T-cell (primary cell): ENCODE measurements at regions not wholly inside any gene's neighbourhood (a gene's known extent, or its start where the extent isn't known, plus 50 kb on each side); places are given as distances from the start of the nearest gene placed in this dataset.
"Not testable (repeated sequence)": the region's sequence is repeated elsewhere in the genome, so short reads cannot be mapped to it uniquely, and the experiment has no call there.

Source experiments
- ATAC-seq, 4 experiments: fragments of 200-7000 bp in 3 of 4; fragments of 150-1000 bp in 1 of 4; cut with Tn5 transposase; replicated peaks in 1 of 4; 1 replicate in 3 of 4; 2 replicates in 1 of 4; pipeline ENCODE4 v1.10.0; 2021; ENCODE audit warnings: moderate library complexity in 3 of 4, mild to moderate bottlenecking in 2 of 4, moderate number of reproducible peaks in 1 of 4
- CTCF ChIA-PET, 2 donors: fragments of 300-600 bp; sonication (Branson Sonifier 250); formaldehyde crosslinking; loops; one replicate each; lab custom pipeline; 2022; ENCODE audit warnings: antibody characterized with exemption in 2 of 2; lab: Charles Lee
- POLR2A ChIA-PET, 2 donors: fragments of 300-600 bp; sonication (Branson Sonifier 250); formaldehyde crosslinking; loops; one replicate each; lab custom pipeline; 2022; ENCODE audit warnings: antibody characterized with exemption in 2 of 2; lab: Charles Lee
- DNase-seq, 35 experiments: peaks; one replicate each; pipeline versions ENCODE4 v3.0.0 to v3.0.0-alpha.2; 2013 to 2023
- H3K27ac ChIP-seq: one replicate; pipeline ENCODE4 v1.5.1; 2013; ENCODE audit warnings: low read length
- H3K27me3 ChIP-seq, 2 experiments: replicated peaks in 1 of 2; 1 replicate in 1 of 2; 2 replicates in 1 of 2; pipeline versions ENCODE4 v1.6.1 to v1.7.0; 2013; ENCODE audit warnings: low read length in 1 of 2, mixed read lengths in 1 of 2; ENCODE audit not compliant: control insufficient read depth in 2 of 2, insufficient read depth in 2 of 2; ENCODE audit errors: extremely low read depth in 1 of 2
- H3K36me3 ChIP-seq, 2 donors: 1 replicate in 1 of 2; 2 replicates in 1 of 2; pipeline versions ENCODE4 v1.6.1 to v1.7.0; 2013; ENCODE audit warnings: low read length in 1 of 2; ENCODE audit not compliant: control insufficient read depth in 2 of 2, insufficient read depth in 1 of 2; ENCODE audit errors: extremely low read depth in 1 of 2
- H3K4me1 ChIP-seq, 2 experiments: 1 replicate in 1 of 2; 2 replicates in 1 of 2; pipeline versions ENCODE4 v1.6.1 to v1.7.0; 2013; ENCODE audit warnings: low read length in 2 of 2, mixed read lengths in 1 of 2; ENCODE audit not compliant: insufficient read depth in 2 of 2, control insufficient read depth in 1 of 2; ENCODE audit errors: extremely low read depth in 1 of 2
- H3K4me3 ChIP-seq, 2 donors: 1 replicate in 1 of 2; 2 replicates in 1 of 2; pipeline versions ENCODE4 v1.5.1 to v1.7.0; 2013; ENCODE audit warnings: mild to moderate bottlenecking in 2 of 2, low read length in 1 of 2, moderate library complexity in 1 of 2; ENCODE audit not compliant: control insufficient read depth in 1 of 2; ENCODE audit errors: extremely low read depth in 1 of 2
- H3K9me3 ChIP-seq: 2 replicates; pipeline ENCODE4 v1.7.0; 2013
- H3K27ac Mint-ChIP-seq, 2 donors: one replicate each; pipeline ENCODE4 v1.8.0; 2020 to 2021; ENCODE audit warnings: mild to moderate bottlenecking in 2 of 2, mixed read lengths in 2 of 2
- H3K27me3 Mint-ChIP-seq, 2 donors: one replicate each; pipeline ENCODE4 v1.8.0; 2021 to 2022; ENCODE audit warnings: mixed read lengths in 2 of 2
- H3K36me3 Mint-ChIP-seq: one replicate; pipeline ENCODE4 v1.8.0; 2021; ENCODE audit warnings: mixed read lengths
- H3K4me1 Mint-ChIP-seq, 3 donors: one replicate each; pipeline ENCODE4 v1.8.0; 2020 to 2022; ENCODE audit warnings: mixed read lengths in 3 of 3, mild to moderate bottlenecking in 1 of 3
- H3K4me3 Mint-ChIP-seq, 3 donors: one replicate each; pipeline ENCODE4 v1.8.0; 2020 to 2022; ENCODE audit warnings: mild to moderate bottlenecking in 3 of 3, mixed read lengths in 3 of 3, moderate library complexity in 3 of 3
- H3K9me3 Mint-ChIP-seq, 3 donors: one replicate each; pipeline ENCODE4 v1.8.0; 2020 to 2022; ENCODE audit warnings: mixed read lengths in 3 of 3
- WGBS: methylation state at CpG from one replicate; pipeline ENCODE4 v1.1.5; 2013; ENCODE audit warnings: missing lambda C conversion rate; ENCODE audit not compliant: insufficient coverage; 5-methylcytosine and 5-hydroxymethylcytosine counted together

GRCh38 chr3:152909180-152909883 is 74.4 kb downstream of the P2RY1 start:
- WGBS: no CpG with 5 or more reads among the region's 2 CpGs
- no peaks in the 10 kb centered on the region for H3K4me1 Mint-ChIP-seq
- ATAC-seq (no peak), DNase-seq (no peak)
- no peaks in the 10 kb centered on the region for H3K4me1 ChIP-seq
- CTCF ChIA-PET: interaction anchor here in 1 of 2 donors (0.6 kb wide), 1 partner anchor 1404 kb away, joined by 3 read pairs; no protein-coding TSS in a partner anchor
- H3K27me3 Mint-ChIP-seq: peaks cover 1 to 2% of the 10 kb centered on the region in 2 donors
- no peak overlapping the region for H3K27ac ChIP-seq
- H3K4me3 Mint-ChIP-seq: no peak overlapping the region
- no peaks in the 10 kb centered on the region for H3K27me3 ChIP-seq
- H3K27ac Mint-ChIP-seq: no peak overlapping the region
- H3K4me3 ChIP-seq: no peak overlapping the region
- POLR2A ChIA-PET: no interaction called here
- H3K36me3 ChIP-seq: no peaks in the 10 kb centered on the region
- no peaks in the 10 kb centered on the region for H3K9me3 Mint-ChIP-seq
- H3K9me3 ChIP-seq: no peaks in the 10 kb centered on the region
- no peaks in the 10 kb centered on the region for H3K36me3 Mint-ChIP-seq

GRCh38 chr3:152910211-152910610 is 75.3 kb downstream of the P2RY1 start:
- WGBS: 60% methylated on average over 1 of the region's 4 CpGs
- no peak for ATAC-seq

GRCh38 chr3:152910966-152911365 is 76.0 kb downstream of the P2RY1 start:
- H3K36me3 Mint-ChIP-seq: no peaks in the 10 kb centered on the region
- H3K4me3 Mint-ChIP-seq: no peak overlapping the region
- Histone ChIP-seq H3K4me1 (no peaks in the 10 kb centered on the region), H3K9me3 (no peaks in the 10 kb centered on the region), H3K27ac (no peak overlapping the region), H3K36me3 (no peaks in the 10 kb centered on the region), H3K27me3 (no peaks in the 10 kb centered on the region), H3K4me3 (no peak overlapping the region)
- no peaks in the 10 kb centered on the region for H3K4me1 Mint-ChIP-seq
- no CpG with 5 or more reads among the region's 1 CpG for WGBS
- CTCF ChIA-PET: interaction anchor here in 1 of 2 donors (0.6 kb wide), 1 partner anchor 769 kb away, joined by 6 read pairs; no protein-coding TSS in a partner anchor
- no peak for DNase-seq
- no peak for ATAC-seq
- peaks cover 1 to 3% of the 10 kb centered on the region in 2 donors for H3K27me3 Mint-ChIP-seq
- POLR2A ChIA-PET: no interaction called here
- H3K27ac Mint-ChIP-seq: no peak overlapping the region
- no peaks in the 10 kb centered on the region for H3K9me3 Mint-ChIP-seq

More at GRCh38 chr3:152910211-152910610, 75.3 kb downstream of the P2RY1 start:
- Mint-ChIP-seq H3K36me3 (no peaks in the 10 kb centered on the region), H3K9me3 (no peaks in the 10 kb centered on the region), H3K27me3 (peaks cover 1 to 3% of the 10 kb centered on the region in 2 donors), H3K4me1 (no peaks in the 10 kb centered on the region), H3K27ac (no peak overlapping the region), H3K4me3 (no peak overlapping the region)
- no peak for DNase-seq
- Histone ChIP-seq H3K36me3 (no peaks in the 10 kb centered on the region), H3K4me3 (no peak overlapping the region), H3K4me1 (no peaks in the 10 kb centered on the region), H3K9me3 (no peaks in the 10 kb centered on the region), H3K27me3 (no peaks in the 10 kb centered on the region), H3K27ac (no peak overlapping the region)
- CTCF ChIA-PET: no interaction called here
- POLR2A ChIA-PET: no interaction called here

GRCh38 chr3:152914743-152915142 is 79.8 kb downstream of the P2RY1 start:
- H3K27ac ChIP-seq, H3K4me1 ChIP-seq, H3K27ac Mint-ChIP-seq, H3K36me3 ChIP-seq, ATAC-seq, H3K4me3 ChIP-seq, H3K4me1 Mint-ChIP-seq, POLR2A ChIA-PET, H3K27me3 Mint-ChIP-seq, H3K9me3 ChIP-seq, DNase-seq, H3K4me3 Mint-ChIP-seq, H3K9me3 Mint-ChIP-seq, H3K27me3 ChIP-seq, H3K36me3 Mint-ChIP-seq: not testable (repeated sequence)
- 80% methylated on average over 1 of the region's 8 CpGs for WGBS
- CTCF ChIA-PET: interaction anchor here in 1 of 2 donors (0.6 kb wide), 1 partner anchor 13 kb away, joined by 3 read pairs; no protein-coding TSS in a partner anchor

GRCh38 chr3:152915695-152916094 is 80.8 kb downstream of the P2RY1 start:
- Mint-ChIP-seq H3K4me1 (no peaks in the 10 kb centered on the region), H3K27me3 (peaks cover 1 to 3% of the 10 kb centered on the region in 2 donors), H3K9me3 (no peaks in the 10 kb centered on the region), H3K4me3 (no peak overlapping the region), H3K36me3 (no peaks in the 10 kb centered on the region), H3K27ac (no peak overlapping the region)
- Histone ChIP-seq H3K27ac (no peak overlapping the region), H3K4me3 (no peak overlapping the region), H3K9me3 (no peaks in the 10 kb centered on the region), H3K27me3 (no peaks in the 10 kb centered on the region), H3K36me3 (no peaks in the 10 kb centered on the region), H3K4me1 (no peaks in the 10 kb centered on the region)
- DNase-seq: no peak
- ChIA-PET POLR2A (no interaction called here), CTCF (no interaction called here)
- 100% methylated on average over 1 of the region's 3 CpGs for WGBS
- ATAC-seq: no peak

- ATAC-seq (no peak), DNase-seq (no peak)
- Histone ChIP-seq H3K36me3 (no peaks in the 10 kb centered on the region), H3K4me1 (no peaks in the 10 kb centered on the region), H3K27ac (no peak overlapping the region), H3K4me3 (no peak overlapping the region), H3K9me3 (no peaks in the 10 kb centered on the region), H3K27me3 (no peaks in the 10 kb centered on the region)
- H3K27ac Mint-ChIP-seq: no peak overlapping the region
- ChIA-PET CTCF (no interaction called here), POLR2A (no interaction called here)
- H3K4me3 Mint-ChIP-seq: no peak overlapping the region
- no peaks in the 10 kb centered on the region for H3K9me3 Mint-ChIP-seq
- WGBS: 64% methylated on average over 5 of the region's 5 CpGs
- H3K27me3 Mint-ChIP-seq: peaks cover 1 to 3% of the 10 kb centered on the region in 2 donors
- H3K4me1 Mint-ChIP-seq: no peaks in the 10 kb centered on the region
- no peaks in the 10 kb centered on the region for H3K36me3 Mint-ChIP-seq
Measured at GRCh38 chr3:152916753-152917279, 81.9 kb downstream of the P2RY1 start.
